GM12878 (cell line): ENCODE measurements at regions not wholly inside any gene's neighbourhood (a gene's known extent, or its start where the extent isn't known, plus 50 kb on each side); places are given as distances from the start of the nearest gene placed in this dataset.
A peak's percentile ranks its signal among the peaks of the same experiment; 100 is the strongest.

ENCODE experiments used
- ATAC-seq: fragments of 200-7000 bp; cut with Tn5 transposase; 3 replicates; pipeline ENCODE4 v1.9.1; 2020; ENCODE audit warnings: mild to moderate bottlenecking, moderate library complexity
- BruUV-seq: library from RNA; stranded (reverse); fragments of 400-500 nt; replicated peaks from 2 replicates; lab custom pipeline; 2021; lab: Mats Ljungman, UMichigan
- CTCF ChIA-PET: fragments of 300-600 bp; sonication (Branson Sonifier 250); formaldehyde crosslinking; extraction: SDS; loops from one replicate; lab custom pipeline; 2021; ENCODE audit warnings: inconsistent platforms; lab: Yijun Ruan, JAX
- POLR2A ChIA-PET: fragments of 350-600 bp; formaldehyde crosslinking; extraction: SDS; loops from one replicate; lab custom pipeline; 2021; ENCODE audit warnings: inconsistent platforms; lab: Charles Lee
- RAD21 ChIA-PET: fragments of 300-600 bp; sonication (Branson Sonifier 250); formaldehyde crosslinking; loops from one replicate; lab custom pipeline; 2023; ENCODE audit warnings: antibody characterized with exemption; ENCODE audit not compliant: unreplicated experiment; lab: Charles Lee
- SMC1A ChIA-PET: fragments of 300-600 bp; sonication (Branson Sonifier 250); formaldehyde crosslinking; loops from one replicate; lab custom pipeline; 2023; ENCODE audit not compliant: unreplicated experiment, uncharacterized antibody; lab: Charles Lee
- DNase-seq: peaks from one replicate; pipeline ENCODE4 v3.0.0-alpha.2; 2011; ENCODE audit warnings: low read depth, low spot score
- FAIRE-seq: peaks from 3 replicates; lab custom pipeline; 2011; peaks lifted over from hg19 to GRCh38; lab: Jason Lieb, UNC
- H2AFZ ChIP-seq: 2 replicates; pipeline ENCODE4 v1.6.0; 2011; ENCODE audit warnings: low read depth, low read length, control low read depth; ENCODE audit not compliant: control insufficient read depth
- H3K27ac ChIP-seq: 2 replicates; pipeline ENCODE4 v1.5.1; 2011; ENCODE audit warnings: control low read depth; ENCODE audit not compliant: control insufficient read depth, insufficient read depth
- H3K27me3 ChIP-seq, 2 experiments: replicated peaks in 1 of 2; 2 replicates each; pipeline versions ENCODE4 v1.6.0 to v1.6.1; 2011; ENCODE audit warnings: low read length in 1 of 2; ENCODE audit not compliant: control insufficient read depth in 2 of 2, insufficient read depth in 2 of 2
- H3K36me3 ChIP-seq, 2 experiments: 2 replicates each; pipeline ENCODE4 v1.5.1; 2011; ENCODE audit warnings: low read length in 1 of 2; ENCODE audit not compliant: control insufficient read depth in 2 of 2, insufficient read depth in 2 of 2
- H3K4me1 ChIP-seq: 2 replicates; pipeline ENCODE4 v1.6.1; 2011; ENCODE audit warnings: mild to moderate bottlenecking, low read length, moderate library complexity, mixed read lengths; ENCODE audit not compliant: control insufficient read depth, insufficient read depth
- H3K4me2 ChIP-seq: 2 replicates; pipeline ENCODE4 v1.6.0; 2011; ENCODE audit warnings: control low read depth; ENCODE audit not compliant: control insufficient read depth, insufficient read depth
- H3K4me3 ChIP-seq: fragments of 200-600 bp; sonication (generic); 2 replicates; pipeline ENCODE4 v1.5.1; 2016
- H3K79me2 ChIP-seq: 2 replicates; pipeline ENCODE4 v1.6.0; 2011; ENCODE audit warnings: low read length; ENCODE audit not compliant: control insufficient read depth, insufficient read depth
- H3K9ac ChIP-seq: 2 replicates; pipeline ENCODE4 v1.8.0; 2011; ENCODE audit warnings: low read length, control low read depth, mixed read lengths; ENCODE audit not compliant: control insufficient read depth, insufficient read depth
- H3K9me3 ChIP-seq: replicated peaks from 3 replicates; pipeline ENCODE4 v1.5.1; 2011; ENCODE audit warnings: mild to moderate bottlenecking, low read length; ENCODE audit not compliant: control insufficient read depth, insufficient read depth
- H4K20me1 ChIP-seq: 2 replicates; pipeline ENCODE4 v1.6.0; 2011; ENCODE audit not compliant: control insufficient read depth, insufficient read depth
- ASH2L ChIP-seq: fragments of 300-600, 200-600 bp; sonication (generic); IDR thresholded peaks from 2 replicates; pipeline ENCODE4 v1.6.1; 2017; ENCODE audit warnings: low read depth, mild to moderate bottlenecking, borderline replicate concordance
- HCFC1 ChIP-seq: fragments of 150-350 bp; IDR thresholded peaks from 2 replicates; pipeline ENCODE4 v1.6.1; 2014; ENCODE audit warnings: low read length
- KAT2A ChIP-seq: conservative IDR thresholded peaks from 2 replicates; pipeline ENCODE4 v1.6.1; 2011; ENCODE audit warnings: low read depth, low read length; ENCODE audit not compliant: control insufficient read depth
- KDM1A ChIP-seq: fragments of 200-600 bp; sonication (generic); IDR thresholded peaks from 2 replicates; pipeline ENCODE4 v1.6.1; 2016; ENCODE audit warnings: borderline replicate concordance
- KLF5 ChIP-seq: fragments of 450-650 bp; IDR thresholded peaks from 2 replicates; pipeline ENCODE4 v1.6.1; 2014; ENCODE audit warnings: mild to moderate bottlenecking; ENCODE audit not compliant: partially characterized antibody
- MXI1 ChIP-seq: fragments of 150-350 bp; IDR thresholded peaks from 2 replicates; pipeline ENCODE4 v1.6.1; 2011; ENCODE audit warnings: low read depth, mild to moderate bottlenecking, inconsistent platforms, low read length, improper control_type of control experiment
- NBN ChIP-seq: fragments of 450-650 bp; IDR thresholded peaks from 2 replicates; pipeline ENCODE4 v1.6.1; 2016
- NFIC ChIP-seq: IDR thresholded peaks from 2 replicates; pipeline ENCODE4 v1.6.1; 2012; ENCODE audit warnings: low read depth, mild to moderate bottlenecking, inconsistent platforms, low read length, moderate library complexity
- POU2F2 ChIP-seq: IDR thresholded peaks from 3 replicates; pipeline ENCODE4 v1.6.1; 2011; ENCODE audit warnings: low read depth, mild to moderate bottlenecking, low read length, borderline replicate concordance
- SMAD1 ChIP-seq: fragments of 450-650 bp; IDR thresholded peaks from 2 replicates; pipeline ENCODE4 v1.6.1; 2018; ENCODE audit warnings: mild to moderate bottlenecking, low read depth; ENCODE audit not compliant: partially characterized antibody
- SMC3 ChIP-seq: IDR thresholded peaks from 2 replicates; pipeline ENCODE4 v1.6.1; 2011; ENCODE audit warnings: low read length, improper control_type of control experiment, borderline replicate concordance
- SREBF2 ChIP-seq: IDR thresholded peaks from 2 replicates; pipeline ENCODE4 v1.6.1; 2012; ENCODE audit warnings: mild to moderate bottlenecking, low read length
- TBL1XR1 ChIP-seq: IDR thresholded peaks from 2 replicates; pipeline ENCODE4 v1.6.1; 2012; ENCODE audit warnings: low read depth, low read length, improper control_type of control experiment
- ZBED1 ChIP-seq: IDR thresholded peaks from 2 replicates; pipeline ENCODE4 v1.6.1; 2016; ENCODE audit warnings: borderline replicate concordance
- ZNF384 ChIP-seq: IDR thresholded peaks from 2 replicates; pipeline ENCODE4 v1.6.1; 2012; ENCODE audit warnings: low read depth, mild to moderate bottlenecking, low read length, improper control_type of control experiment, borderline replicate concordance
- WGBS: methylation state at CpG from one replicate; pipeline ENCODE4 v1.1.6; 2016; ENCODE audit warnings: low lambda C conversion rate; ENCODE audit not compliant: insufficient replicate concordance, insufficient coverage; ENCODE audit errors: missing lambda C conversion rate; 5-methylcytosine and 5-hydroxymethylcytosine counted together
- in situ Hi-C: fragments of 300-500 bp; cut with MboI; formaldehyde crosslinking; loops from 9 replicates; pipeline ENCODE4 v1.14.3; 2018; ENCODE audit warnings: mixed read lengths
- intact Hi-C: fragments of 100-400 bp; cut with micrococcal nuclease; formaldehyde crosslinking; loops from one replicate; pipeline ENCODE4 v1.14.2; 2022; ENCODE audit not compliant: unreplicated experiment
- TF ChIP-seq, protein P1 (sequence below): fragments of 450-650 bp; IDR thresholded peaks from 2 replicates; pipeline ENCODE4 v1.6.1; 2016; ENCODE audit warnings: mild to moderate bottlenecking
- TF ChIP-seq, protein P2 (sequence below): IDR thresholded peaks from 2 replicates; pipeline ENCODE4 v1.6.1; 2012; ENCODE audit warnings: low read depth, low read length, improper control_type of control experiment
- TF ChIP-seq, protein P3 (sequence below): IDR thresholded peaks from 2 replicates; pipeline ENCODE4 v1.6.1; 2011; ENCODE audit warnings: borderline replicate concordance, low read depth, mild to moderate bottlenecking, moderate library complexity, mixed read lengths, low read length; ENCODE audit not compliant: insufficient read depth; ENCODE audit errors: extremely low read length

DNA sequence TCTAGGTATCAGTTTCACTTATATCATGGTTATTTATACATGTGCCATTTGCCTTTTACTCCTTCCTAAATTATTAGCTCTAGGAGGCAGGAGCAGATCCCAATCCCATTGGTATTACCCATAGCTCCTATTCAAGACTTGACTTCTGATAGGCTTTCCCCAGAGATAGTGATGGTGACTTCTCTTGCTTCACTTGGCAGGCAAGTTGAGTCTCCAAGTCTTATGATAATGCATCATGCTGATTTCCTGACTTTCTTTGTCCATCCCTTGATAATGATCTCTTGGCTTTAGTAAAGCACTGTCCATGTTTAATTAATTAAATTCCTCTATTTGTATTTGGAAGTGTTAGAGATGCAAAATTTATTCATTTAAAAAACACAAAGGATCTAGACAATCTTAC lies 253.5 kb upstream of the ADAMTS5 start:
- H3K4me3 ChIP-seq = no peak overlapping the region
- H3K9me3 ChIP-seq = no peaks in the 10 kb centered on the region
- ChIA-PET POLR2A (no interaction called here), RAD21 (no interaction called here), CTCF (no interaction called here), SMC1A (no interaction called here)
- no peak for ATAC-seq
- H3K9ac ChIP-seq = no peak overlapping the region
- H3K27me3 ChIP-seq = no peaks in the 10 kb centered on the region
- TF ChIP-seq KAT2A (no peak), TBL1XR1 (no peak), ZBED1 (no peak), SMAD1 (no peak), NBN (no peak), HCFC1 (no peak)
- no peaks in the 10 kb centered on the region for H3K79me2 ChIP-seq
- DNase-seq = no peak
- intact Hi-C loops (no loop called here), in situ Hi-C loops (no loop called here)
- H3K4me2 ChIP-seq = no peak overlapping the region
- no peaks in the 10 kb centered on the region for H4K20me1 ChIP-seq
- H2AFZ ChIP-seq = no peak overlapping the region
- no peaks in the 10 kb centered on the region for H3K4me1 ChIP-seq
- no peaks in the 10 kb centered on the region for H3K36me3 ChIP-seq
- BruUV-seq = no TSS peak
- no peak overlapping the region for H3K27ac ChIP-seq
- FAIRE-seq = peak; percentile 31

DNA sequence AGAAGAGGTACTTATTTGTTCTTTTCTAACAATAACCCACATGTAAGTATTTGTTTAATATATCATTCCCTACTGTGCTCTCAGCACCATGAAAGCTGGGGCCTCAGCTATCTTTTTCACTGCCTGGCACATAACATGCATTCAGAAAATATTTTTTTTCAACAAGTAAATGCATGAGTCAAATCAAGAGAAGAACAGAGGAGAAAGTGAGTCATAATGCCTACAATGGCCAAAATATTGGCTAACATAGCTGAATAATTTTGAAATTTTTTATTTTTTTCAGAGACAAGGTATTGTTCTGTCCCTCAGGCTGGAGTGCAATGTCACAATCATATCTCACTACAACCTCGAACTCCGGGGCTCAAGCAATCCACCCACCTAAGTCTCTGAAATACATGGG lies 252.2 kb upstream of the ADAMTS5 start:
- RAD21 ChIA-PET = no interaction called here
- no peak for TF ChIP-seq ASH2L
- TF ChIP-seq SMC3 = no peak
- TF ChIP-seq ZNF384 = no peak
- no peak for TF ChIP-seq KLF5
- TF ChIP-seq POU2F2 = no peak
- TF ChIP-seq MXI1 = no peak
- TF ChIP-seq KAT2A = no peak
- TF ChIP-seq KDM1A = no peak
- no peak for TF ChIP-seq SREBF2
- TF ChIP-seq, protein P1, sequence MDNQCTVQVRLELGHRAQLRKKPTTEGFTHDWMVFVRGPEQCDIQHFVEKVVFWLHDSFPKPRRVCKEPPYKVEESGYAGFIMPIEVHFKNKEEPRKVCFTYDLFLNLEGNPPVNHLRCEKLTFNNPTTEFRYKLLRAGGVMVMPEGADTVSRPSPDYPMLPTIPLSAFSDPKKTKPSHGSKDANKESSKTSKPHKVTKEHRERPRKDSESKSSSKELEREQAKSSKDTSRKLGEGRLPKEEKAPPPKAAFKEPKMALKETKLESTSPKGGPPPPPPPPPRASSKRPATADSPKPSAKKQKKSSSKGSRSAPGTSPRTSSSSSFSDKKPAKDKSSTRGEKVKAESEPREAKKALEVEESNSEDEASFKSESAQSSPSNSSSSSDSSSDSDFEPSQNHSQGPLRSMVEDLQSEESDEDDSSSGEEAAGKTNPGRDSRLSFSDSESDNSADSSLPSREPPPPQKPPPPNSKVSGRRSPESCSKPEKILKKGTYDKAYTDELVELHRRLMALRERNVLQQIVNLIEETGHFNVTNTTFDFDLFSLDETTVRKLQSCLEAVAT = no peak
- TF ChIP-seq, protein P2, sequence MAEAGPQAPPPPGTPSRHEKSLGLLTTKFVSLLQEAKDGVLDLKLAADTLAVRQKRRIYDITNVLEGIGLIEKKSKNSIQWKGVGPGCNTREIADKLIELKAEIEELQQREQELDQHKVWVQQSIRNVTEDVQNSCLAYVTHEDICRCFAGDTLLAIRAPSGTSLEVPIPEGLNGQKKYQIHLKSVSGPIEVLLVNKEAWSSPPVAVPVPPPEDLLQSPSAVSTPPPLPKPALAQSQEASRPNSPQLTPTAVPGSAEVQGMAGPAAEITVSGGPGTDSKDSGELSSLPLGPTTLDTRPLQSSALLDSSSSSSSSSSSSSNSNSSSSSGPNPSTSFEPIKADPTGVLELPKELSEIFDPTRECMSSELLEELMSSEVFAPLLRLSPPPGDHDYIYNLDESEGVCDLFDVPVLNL = no peak
- TF ChIP-seq NFIC = no peak
- TF ChIP-seq NBN = no peak
- TF ChIP-seq, protein P3, sequence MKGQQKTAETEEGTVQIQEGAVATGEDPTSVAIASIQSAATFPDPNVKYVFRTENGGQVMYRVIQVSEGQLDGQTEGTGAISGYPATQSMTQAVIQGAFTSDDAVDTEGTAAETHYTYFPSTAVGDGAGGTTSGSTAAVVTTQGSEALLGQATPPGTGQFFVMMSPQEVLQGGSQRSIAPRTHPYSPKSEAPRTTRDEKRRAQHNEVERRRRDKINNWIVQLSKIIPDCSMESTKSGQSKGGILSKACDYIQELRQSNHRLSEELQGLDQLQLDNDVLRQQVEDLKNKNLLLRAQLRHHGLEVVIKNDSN = no peak

More for the DNA sequence above, 252.2 kb upstream of the ADAMTS5 start:
- H3K4me3 ChIP-seq = no peak overlapping the region
- no peaks in the 10 kb centered on the region for H3K27me3 ChIP-seq
- no TSS peak for BruUV-seq
- 17% methylated on average over 2 of the region's 2 CpGs for WGBS
- no peak overlapping the region for H3K4me2 ChIP-seq
- CTCF ChIA-PET = no interaction called here
- no peaks in the 10 kb centered on the region for H3K79me2 ChIP-seq
- POLR2A ChIA-PET = no interaction called here
- FAIRE-seq = no peak
- SMC1A ChIA-PET = no interaction called here
- DNase-seq = no peak
- H3K27ac ChIP-seq = no peak overlapping the region
- no peaks in the 10 kb centered on the region for H3K9me3 ChIP-seq
- in situ Hi-C loops (no loop called here), intact Hi-C loops (no loop called here)
- no peak overlapping the region for H2AFZ ChIP-seq
- no peaks in the 10 kb centered on the region for H3K4me1 ChIP-seq
- no peak for ATAC-seq
- H3K36me3 ChIP-seq = no peaks in the 10 kb centered on the region
- H3K9ac ChIP-seq = no peak overlapping the region
- no peaks in the 10 kb centered on the region for H4K20me1 ChIP-seq
